ENCODE measurements at regions not wholly inside any gene's neighbourhood (a gene's known extent, or its start where the extent isn't known, plus 50 kb on each side); places are given as distances from the start of the nearest gene placed in this dataset.
A peak's percentile ranks its signal among the peaks of the same experiment; 100 is the strongest.
"Not testable (repeated sequence)": the region's sequence is repeated elsewhere in the genome, so short reads cannot be mapped to it uniquely, and the experiment has no call there.

DNA sequence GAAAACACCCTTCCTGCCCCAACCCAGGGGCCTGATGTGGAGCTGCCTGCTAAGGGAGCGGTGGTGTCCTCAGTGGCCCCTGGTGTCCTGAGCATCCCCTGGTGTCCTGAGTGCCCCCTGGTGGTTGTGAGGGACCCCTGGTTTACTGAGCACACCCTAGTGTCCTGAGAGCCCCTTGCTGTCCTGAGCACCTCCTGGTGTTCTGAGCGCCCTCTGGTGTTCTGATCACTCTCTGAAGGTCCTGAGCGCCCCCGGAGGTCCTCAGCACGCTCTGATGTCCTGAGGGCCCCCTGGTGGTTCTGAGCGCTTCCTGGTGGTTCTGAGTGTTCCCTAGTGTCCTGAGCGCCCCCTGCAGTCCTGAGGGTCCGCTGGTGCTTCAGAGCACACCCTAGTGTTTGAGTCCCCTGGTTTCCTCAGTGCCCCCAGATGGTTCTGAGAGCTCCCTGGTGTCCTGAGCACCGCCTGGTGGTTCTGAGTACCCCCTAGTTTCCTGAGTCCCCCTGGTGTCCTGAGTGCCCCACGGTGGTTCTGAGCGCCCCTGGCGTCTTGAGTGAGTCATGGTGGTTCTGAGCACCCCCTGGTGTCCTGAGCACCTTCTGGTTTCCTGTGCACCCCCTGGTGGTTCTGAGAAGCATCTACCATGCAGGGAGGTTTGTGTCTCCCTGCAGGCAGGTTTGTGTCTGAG, 1004.2 kb downstream of the TMEM121 start:
- no peaks in the 10 kb centered on the region for H3K4me1 ChIP-seq (ENCODE audit: insufficient read depth, low read length)
- H3F3A ChIP-seq (ENCODE audit: low read length, unreplicated experiment) = no peaks in the 10 kb centered on the region
- H3K9me3 ChIP-seq (ENCODE audit: low read length) = peaks cover 12% of the 10 kb centered on the region; the same call in 1 of the 2 replicates
- H3K9me2 ChIP-seq (replicated peaks; ENCODE audit: low read length) = no peaks in the 10 kb centered on the region
- no peak overlapping the region for H3K4me2 ChIP-seq (ENCODE audit: low read length)
- no peaks in the 10 kb centered on the region for H4K20me1 ChIP-seq (ENCODE audit: low read length)
- ChIA-PET CTCF (no interaction called here), POLR2A (ENCODE audit: unreplicated experiment) (no interaction called here)
- H3K79me2 ChIP-seq (ENCODE audit: low read length) = no peaks in the 10 kb centered on the region
- no peak for ATAC-seq
- no peaks in the 10 kb centered on the region for H3K27me3 ChIP-seq (ENCODE audit: low read length)
- H3K9ac ChIP-seq (ENCODE audit: low read length) = no peak overlapping the region
- no peak overlapping the region for H3K27ac ChIP-seq (ENCODE audit: low read length)
- intact Hi-C loops (cut with micrococcal nuclease) = no loop called here
- BruUV-seq (replicated peaks) = no TSS peak
- no peaks in the 10 kb centered on the region for H3K36me3 ChIP-seq (ENCODE audit: low read depth, low read length)
- TF ChIP-seq, protein P1, sequence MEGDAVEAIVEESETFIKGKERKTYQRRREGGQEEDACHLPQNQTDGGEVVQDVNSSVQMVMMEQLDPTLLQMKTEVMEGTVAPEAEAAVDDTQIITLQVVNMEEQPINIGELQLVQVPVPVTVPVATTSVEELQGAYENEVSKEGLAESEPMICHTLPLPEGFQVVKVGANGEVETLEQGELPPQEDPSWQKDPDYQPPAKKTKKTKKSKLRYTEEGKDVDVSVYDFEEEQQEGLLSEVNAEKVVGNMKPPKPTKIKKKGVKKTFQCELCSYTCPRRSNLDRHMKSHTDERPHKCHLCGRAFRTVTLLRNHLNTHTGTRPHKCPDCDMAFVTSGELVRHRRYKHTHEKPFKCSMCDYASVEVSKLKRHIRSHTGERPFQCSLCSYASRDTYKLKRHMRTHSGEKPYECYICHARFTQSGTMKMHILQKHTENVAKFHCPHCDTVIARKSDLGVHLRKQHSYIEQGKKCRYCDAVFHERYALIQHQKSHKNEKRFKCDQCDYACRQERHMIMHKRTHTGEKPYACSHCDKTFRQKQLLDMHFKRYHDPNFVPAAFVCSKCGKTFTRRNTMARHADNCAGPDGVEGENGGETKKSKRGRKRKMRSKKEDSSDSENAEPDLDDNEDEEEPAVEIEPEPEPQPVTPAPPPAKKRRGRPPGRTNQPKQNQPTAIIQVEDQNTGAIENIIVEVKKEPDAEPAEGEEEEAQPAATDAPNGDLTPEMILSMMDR (conservative IDR thresholded peaks at IDR 0.05; ENCODE audit: low read depth, low read length) = 0 out of 2 replicates have a peak, but pooled peaks have one; percentile 17
- TF ChIP-seq EZH2 (IDR thresholded peaks at IDR 0.05; ENCODE audit: low read length, unreplicated experiment) (no peak), EZH2phosphoT487 (IDR thresholded peaks at IDR 0.05; ENCODE audit: borderline replicate concordance, low read length) (no peak)
- no peak overlapping the region for H3K4me3 ChIP-seq (ENCODE audit: low read length)
- H2AFZ ChIP-seq (ENCODE audit: low read length) = no peak overlapping the region
- DNase-seq = no peak

GRCh38 chr14:106537597-106537996, 1011.2 kb downstream of the TMEM121 start:
- H3K27me3 ChIP-seq (ENCODE audit: low read length); H3K9me3 ChIP-seq (ENCODE audit: low read length); POLR2A ChIA-PET (ENCODE audit: unreplicated experiment); H3K4me3 ChIP-seq (ENCODE audit: low read length); H3K27ac ChIP-seq (ENCODE audit: low read length); intact Hi-C loops (cut with micrococcal nuclease); BruUV-seq (replicated peaks); H3F3A ChIP-seq (ENCODE audit: low read length, unreplicated experiment); H3K9me2 ChIP-seq (replicated peaks; ENCODE audit: low read length); H2AFZ ChIP-seq (ENCODE audit: low read length); H3K36me3 ChIP-seq (ENCODE audit: low read depth, low read length); H4K20me1 ChIP-seq (ENCODE audit: low read length); H3K79me2 ChIP-seq (ENCODE audit: low read length); ATAC-seq; H3K4me1 ChIP-seq (ENCODE audit: insufficient read depth, low read length); CTCF ChIA-PET; DNase-seq; H3K4me2 ChIP-seq (ENCODE audit: low read length); H3K9ac ChIP-seq (ENCODE audit: low read length): not testable (repeated sequence)

- H3K4me2 ChIP-seq (ENCODE audit: low read length) = no peak overlapping the region
- no peak overlapping the region for H3K9ac ChIP-seq (ENCODE audit: low read length)
- DNase-seq = no peak
- BruUV-seq (replicated peaks) = no TSS peak
- H3F3A ChIP-seq (ENCODE audit: low read length, unreplicated experiment) = no peaks in the 10 kb centered on the region
- no peak for ATAC-seq
- no peaks in the 10 kb centered on the region; the same call in none of the 2 replicates for H3K9me3 ChIP-seq (ENCODE audit: low read length)
- H3K79me2 ChIP-seq (ENCODE audit: low read length) = no peaks in the 10 kb centered on the region
- POLR2A ChIA-PET (ENCODE audit: unreplicated experiment) = no interaction called here
- H3K27ac ChIP-seq (ENCODE audit: low read length) = no peak overlapping the region
- H2AFZ ChIP-seq (ENCODE audit: low read length) = no peak overlapping the region
- CTCF ChIA-PET = no interaction called here
- H4K20me1 ChIP-seq (ENCODE audit: low read length) = no peaks in the 10 kb centered on the region
- intact Hi-C loops (cut with micrococcal nuclease) = no loop called here
- no peak overlapping the region for H3K4me3 ChIP-seq (ENCODE audit: low read length)
- TF ChIP-seq EZH2phosphoT487 (IDR thresholded peaks at IDR 0.05; ENCODE audit: borderline replicate concordance, low read length) = no peak
- TF ChIP-seq, protein P1 (conservative IDR thresholded peaks at IDR 0.05; ENCODE audit: low read depth, low read length) = no peak
- no peak for TF ChIP-seq EZH2 (IDR thresholded peaks at IDR 0.05; ENCODE audit: low read length, unreplicated experiment)
- no peaks in the 10 kb centered on the region for H3K27me3 ChIP-seq (ENCODE audit: low read length)
- no peaks in the 10 kb centered on the region for H3K9me2 ChIP-seq (replicated peaks; ENCODE audit: low read length)
- no peaks in the 10 kb centered on the region for H3K4me1 ChIP-seq (ENCODE audit: insufficient read depth, low read length)
- no peaks in the 10 kb centered on the region for H3K36me3 ChIP-seq (ENCODE audit: low read depth, low read length)
These were observed 1011.8 kb downstream of the TMEM121 start for GRCh38 chr14:106538201-106538600.
